Karpas-422 (cell line): ENCODE measurements at regions not wholly inside any gene's neighbourhood (a gene's known extent, or its start where the extent isn't known, plus 50 kb on each side); places are given as distances from the start of the nearest gene placed in this dataset.

Experiments used
- DNase-seq: peaks from one replicate; pipeline ENCODE4 v3.0.0-alpha.2; 2015
- H2AFZ ChIP-seq: fragments of 200-600 bp; sonication (generic); 2 replicates; pipeline ENCODE4 v1.6.1; 2014; ENCODE audit warnings: antibody characterized with exemption, low read length, mixed read lengths
- H3K27ac ChIP-seq: fragments of 200-600 bp; sonication (generic); 2 replicates; pipeline ENCODE4 v1.5.1; 2014; ENCODE audit warnings: mild to moderate bottlenecking, low read length, moderate library complexity
- H3K27me3 ChIP-seq: fragments of 200-600 bp; sonication (generic); 2 replicates; pipeline ENCODE4 v1.6.1; 2014; ENCODE audit warnings: low read length, mixed read lengths
- H3K36me3 ChIP-seq: fragments of 200-600 bp; sonication (generic); 2 replicates; pipeline ENCODE4 v1.6.1; 2014; ENCODE audit warnings: low read length, mixed read lengths; ENCODE audit not compliant: insufficient read depth
- H3K4me1 ChIP-seq: fragments of 200-600 bp; sonication (generic); 2 replicates; pipeline ENCODE4 v1.6.1; 2014; ENCODE audit warnings: mild to moderate bottlenecking, low read length, mixed read lengths
- H3K4me2 ChIP-seq: fragments of 200-600 bp; sonication (generic); 2 replicates; pipeline ENCODE4 v1.6.1; 2014; ENCODE audit warnings: low read length, low read depth, mild to moderate bottlenecking; ENCODE audit not compliant: poor library complexity, severe bottlenecking
- H3K4me3 ChIP-seq: fragments of 200-600 bp; sonication (generic); 2 replicates; pipeline ENCODE4 v1.5.1; 2014; ENCODE audit warnings: mild to moderate bottlenecking, antibody characterized with exemption, low read length, mixed read lengths
- H3K79me2 ChIP-seq: fragments of 200-600 bp; sonication (generic); 2 replicates; pipeline ENCODE4 v1.6.1; 2014; ENCODE audit warnings: mild to moderate bottlenecking, low read length, mixed read lengths
- H3K9ac ChIP-seq: fragments of 200-600 bp; sonication (generic); 2 replicates; pipeline ENCODE4 v1.6.0; 2014; ENCODE audit warnings: low read length
- H3K9me2 ChIP-seq: fragments of 200-600 bp; sonication (generic), shearing (Covaris generic); replicated peaks from 2 replicates; pipeline ENCODE4 v1.6.0; 2014; ENCODE audit warnings: mild to moderate bottlenecking, low read length, moderate library complexity; ENCODE audit not compliant: insufficient read depth
- H3K9me3 ChIP-seq: fragments of 300-700, 200-600 bp; sonication (generic); 2 replicates; pipeline ENCODE4 v1.6.1; 2014; ENCODE audit warnings: low read length, mixed read lengths
- H4K20me1 ChIP-seq: fragments of 200-600 bp; sonication (generic); 2 replicates; pipeline ENCODE4 v1.6.1; 2014; ENCODE audit warnings: mild to moderate bottlenecking, antibody characterized with exemption, low read length, low read depth; ENCODE audit not compliant: insufficient read depth

GRCh38 chr3:187533797-187534196 is 136.4 kb downstream of the SST start:
- no peaks in the 10 kb centered on the region for H3K27me3 ChIP-seq
- no peaks in the 10 kb centered on the region for H3K36me3 ChIP-seq
- H3K9me3 ChIP-seq = no peaks in the 10 kb centered on the region

GRCh38 chr3:187531831-187532230 is 138.4 kb downstream of the SST start:
- Histone ChIP-seq H3K4me1 (no peaks in the 10 kb centered on the region), H3K9me3 (no peaks in the 10 kb centered on the region), H3K9ac (no peak overlapping the region), H3K27me3 (no peaks in the 10 kb centered on the region), H3K27ac (no peak overlapping the region), H3K79me2 (no peaks in the 10 kb centered on the region), H3K4me2 (no peak overlapping the region), H3K36me3 (no peaks in the 10 kb centered on the region), H3K4me3 (no peak overlapping the region), H4K20me1 (no peaks in the 10 kb centered on the region), H3K9me2 (no peaks in the 10 kb centered on the region), H2AFZ (no peak overlapping the region)
- DNase-seq = no peak

More at GRCh38 chr3:187533797-187534196, 136.4 kb downstream of the SST start:
- no peaks in the 10 kb centered on the region for H3K9me2 ChIP-seq
- H3K4me2 ChIP-seq = no peak overlapping the region
- no peaks in the 10 kb centered on the region for H3K4me1 ChIP-seq
- no peak overlapping the region for H3K27ac ChIP-seq
- H3K4me3 ChIP-seq = no peak overlapping the region
- DNase-seq = no peak
- no peaks in the 10 kb centered on the region for H3K79me2 ChIP-seq
- H4K20me1 ChIP-seq = no peaks in the 10 kb centered on the region
- no peak overlapping the region for H3K9ac ChIP-seq
- H2AFZ ChIP-seq = no peak overlapping the region

- Histone ChIP-seq H3K36me3 (no peaks in the 10 kb centered on the region), H3K27me3 (no peaks in the 10 kb centered on the region), H2AFZ (no peak overlapping the region), H3K9ac (no peak overlapping the region), H3K9me2 (no peaks in the 10 kb centered on the region), H3K9me3 (no peaks in the 10 kb centered on the region), H3K4me1 (peaks cover 37% of the 10 kb centered on the region), H3K4me3 (no peak overlapping the region), H4K20me1 (no peaks in the 10 kb centered on the region), H3K27ac (no peak overlapping the region), H3K79me2 (no peaks in the 10 kb centered on the region), H3K4me2 (peak overlapping the region; percentile 75)
- no peak for DNase-seq
These were observed 147.3 kb downstream of the SST start for GRCh38 chr3:187522890-187523289.

GRCh38 chr3:187522293-187522692 is 147.9 kb downstream of the SST start:
- no peaks in the 10 kb centered on the region for H4K20me1 ChIP-seq
- H2AFZ ChIP-seq = no peak overlapping the region
- DNase-seq = peak; percentile 63
- peak overlapping the region; percentile 29; the same call in 1 of the 2 replicates for H3K4me3 ChIP-seq
- peak overlapping the region; percentile 81 for H3K27ac ChIP-seq
- H3K79me2 ChIP-seq = no peaks in the 10 kb centered on the region
- H3K9me2 ChIP-seq = no peaks in the 10 kb centered on the region
- peak overlapping the region; percentile 21 for H3K9ac ChIP-seq
- no peaks in the 10 kb centered on the region for H3K36me3 ChIP-seq
- H3K4me2 ChIP-seq = peak overlapping the region; percentile 75
- H3K27me3 ChIP-seq = no peaks in the 10 kb centered on the region
- no peaks in the 10 kb centered on the region for H3K9me3 ChIP-seq
- H3K4me1 ChIP-seq = peaks cover 37% of the 10 kb centered on the region

GRCh38 chr3:187521546-187521945 is 148.6 kb downstream of the SST start:
- no peaks in the 10 kb centered on the region for H4K20me1 ChIP-seq
- peak overlapping the region; percentile 48 for H3K9ac ChIP-seq
- peak overlapping the region; percentile 29; the same call in 1 of the 2 replicates for H3K4me3 ChIP-seq
- H3K36me3 ChIP-seq = no peaks in the 10 kb centered on the region
- peak overlapping the region; percentile 75 for H3K4me2 ChIP-seq
- H3K4me1 ChIP-seq = peaks cover 37% of the 10 kb centered on the region
- H3K27ac ChIP-seq = peak overlapping the region; percentile 81
- peak; percentile 79 for DNase-seq
- H2AFZ ChIP-seq = 0 out of 2 replicates have a peak overlapping the region, but pooled peaks have one; percentile 27
- H3K9me3 ChIP-seq = no peaks in the 10 kb centered on the region
- no peaks in the 10 kb centered on the region for H3K27me3 ChIP-seq
- no peaks in the 10 kb centered on the region for H3K79me2 ChIP-seq
- no peaks in the 10 kb centered on the region for H3K9me2 ChIP-seq

GRCh38 chr3:187520027-187520945 is 149.9 kb downstream of the SST start:
- Histone ChIP-seq H3K9ac (no peak overlapping the region), H3K9me3 (no peaks in the 10 kb centered on the region), H3K4me2 (no peak overlapping the region), H3K4me3 (no peak overlapping the region), H4K20me1 (no peaks in the 10 kb centered on the region), H3K36me3 (no peaks in the 10 kb centered on the region), H3K79me2 (no peaks in the 10 kb centered on the region), H3K9me2 (no peaks in the 10 kb centered on the region), H3K27ac (no peak overlapping the region), H3K27me3 (no peaks in the 10 kb centered on the region), H2AFZ (no peak overlapping the region), H3K4me1 (peaks cover 37% of the 10 kb centered on the region)
- no peak for DNase-seq

- peaks cover 37% of the 10 kb centered on the region for H3K4me1 ChIP-seq
- H3K27ac ChIP-seq = no peak overlapping the region
- H3K4me3 ChIP-seq = no peak overlapping the region
- no peak overlapping the region for H3K9ac ChIP-seq
- H3K9me3 ChIP-seq = no peaks in the 10 kb centered on the region
- no peak for DNase-seq
- H3K79me2 ChIP-seq = no peaks in the 10 kb centered on the region
- no peaks in the 10 kb centered on the region for H4K20me1 ChIP-seq
- no peak overlapping the region for H2AFZ ChIP-seq
- H3K4me2 ChIP-seq = peak overlapping the region; percentile 62
- no peaks in the 10 kb centered on the region for H3K27me3 ChIP-seq
- no peaks in the 10 kb centered on the region for H3K9me2 ChIP-seq
- no peaks in the 10 kb centered on the region for H3K36me3 ChIP-seq
These were observed 150.7 kb downstream of the SST start for GRCh38 chr3:187519428-187519890.

GRCh38 chr3:187518616-187519015 is 150.4 kb downstream of the RTP4 start:
- peaks cover 37% of the 10 kb centered on the region for H3K4me1 ChIP-seq
- peak overlapping the region; percentile 37 for H3K4me3 ChIP-seq
- H3K79me2 ChIP-seq = no peaks in the 10 kb centered on the region
- peak overlapping the region; percentile 35; the same call in 1 of the 2 replicates for H3K9ac ChIP-seq
- peak overlapping the region; percentile 62 for H3K4me2 ChIP-seq
- H3K27me3 ChIP-seq = no peaks in the 10 kb centered on the region
- H2AFZ ChIP-seq = peak overlapping the region; percentile 68
- H4K20me1 ChIP-seq = no peaks in the 10 kb centered on the region
- H3K9me2 ChIP-seq = no peaks in the 10 kb centered on the region
- peak overlapping the region; percentile 22; the same call in 1 of the 2 replicates for H3K27ac ChIP-seq
- H3K9me3 ChIP-seq = no peaks in the 10 kb centered on the region
- DNase-seq = peak; percentile 75
- no peaks in the 10 kb centered on the region for H3K36me3 ChIP-seq
